ENCODE measurements at regions not wholly inside any gene's neighbourhood (a gene's known extent, or its start where the extent isn't known, plus 50 kb on each side); places are given as distances from the start of the nearest gene placed in this dataset.

GRCh38 chr3:176469694-176470205, 727.5 kb downstream of the TBL1XR1 start:
- H2AFZ ChIP-seq = no peak overlapping the region
- H3K9me2 ChIP-seq (ENCODE audit: insufficient read depth) = no peaks in the 10 kb centered on the region
- 0 out of 2 replicates have a peak, but pooled peaks cover 4% of the 10 kb centered on the region for H3K4me1 ChIP-seq (replicated peaks; ENCODE audit: insufficient read depth)
- H3F3A ChIP-seq (ENCODE audit: insufficient read depth, low read depth) = no peaks in the 10 kb centered on the region
- H3K4me2 ChIP-seq = no peak overlapping the region
- POLR2A ChIA-PET (ENCODE audit: unreplicated experiment) = no interaction called here
- H3K27ac ChIP-seq = no peak overlapping the region
- CTCF ChIA-PET = no interaction called here
- no peaks in the 10 kb centered on the region for H3K27me3 ChIP-seq (ENCODE audit: insufficient read depth, low read depth)
- no peaks in the 10 kb centered on the region for H4K20me1 ChIP-seq (ENCODE audit: insufficient read depth)
- H3K9me3 ChIP-seq (ENCODE audit: insufficient read depth, low read depth) = peaks cover 5% of the 10 kb centered on the region; the same call in 1 of the 2 replicates
- no peaks in the 10 kb centered on the region for H3K79me2 ChIP-seq (ENCODE audit: low read depth)
- BruUV-seq (replicated peaks) = no TSS peak
- H3K4me3 ChIP-seq = no peak overlapping the region
- no peaks in the 10 kb centered on the region for H3K36me3 ChIP-seq (ENCODE audit: low read depth)
- intact Hi-C loops (cut with micrococcal nuclease; ENCODE audit: unreplicated experiment) = no loop called here
- peak; percentile 62 to 67 for DNase-seq
- no peak for TF ChIP-seq EZH2 (IDR thresholded peaks at IDR 0.05; ENCODE audit: low read depth)
- TF ChIP-seq, protein P1, sequence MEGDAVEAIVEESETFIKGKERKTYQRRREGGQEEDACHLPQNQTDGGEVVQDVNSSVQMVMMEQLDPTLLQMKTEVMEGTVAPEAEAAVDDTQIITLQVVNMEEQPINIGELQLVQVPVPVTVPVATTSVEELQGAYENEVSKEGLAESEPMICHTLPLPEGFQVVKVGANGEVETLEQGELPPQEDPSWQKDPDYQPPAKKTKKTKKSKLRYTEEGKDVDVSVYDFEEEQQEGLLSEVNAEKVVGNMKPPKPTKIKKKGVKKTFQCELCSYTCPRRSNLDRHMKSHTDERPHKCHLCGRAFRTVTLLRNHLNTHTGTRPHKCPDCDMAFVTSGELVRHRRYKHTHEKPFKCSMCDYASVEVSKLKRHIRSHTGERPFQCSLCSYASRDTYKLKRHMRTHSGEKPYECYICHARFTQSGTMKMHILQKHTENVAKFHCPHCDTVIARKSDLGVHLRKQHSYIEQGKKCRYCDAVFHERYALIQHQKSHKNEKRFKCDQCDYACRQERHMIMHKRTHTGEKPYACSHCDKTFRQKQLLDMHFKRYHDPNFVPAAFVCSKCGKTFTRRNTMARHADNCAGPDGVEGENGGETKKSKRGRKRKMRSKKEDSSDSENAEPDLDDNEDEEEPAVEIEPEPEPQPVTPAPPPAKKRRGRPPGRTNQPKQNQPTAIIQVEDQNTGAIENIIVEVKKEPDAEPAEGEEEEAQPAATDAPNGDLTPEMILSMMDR (conservative IDR thresholded peaks at IDR 0.05) = no peak

GRCh38 chr3:176463610-176464009, 733.7 kb downstream of the TBL1XR1 start:
- intact Hi-C loops (cut with micrococcal nuclease; ENCODE audit: unreplicated experiment) = no loop called here
- TF ChIP-seq EZH2 (IDR thresholded peaks at IDR 0.05; ENCODE audit: low read depth) = no peak
- TF ChIP-seq, protein P1 (conservative IDR thresholded peaks at IDR 0.05) = no peak
- H3K79me2 ChIP-seq (ENCODE audit: low read depth) = no peaks in the 10 kb centered on the region
- no peak for DNase-seq
- ChIA-PET CTCF (no interaction called here), POLR2A (ENCODE audit: unreplicated experiment) (no interaction called here)
- H2AFZ ChIP-seq = no peak overlapping the region
- no peak overlapping the region for H3K4me2 ChIP-seq
- BruUV-seq (replicated peaks) = no TSS peak
- no peak overlapping the region for H3K4me3 ChIP-seq
- no peaks in the 10 kb centered on the region for H3F3A ChIP-seq (ENCODE audit: insufficient read depth, low read depth)
- H3K4me1 ChIP-seq (replicated peaks; ENCODE audit: insufficient read depth) = no peaks in the 10 kb centered on the region
- H3K9me3 ChIP-seq (ENCODE audit: insufficient read depth, low read depth) = no peaks in the 10 kb centered on the region
- no peak overlapping the region for H3K27ac ChIP-seq
- H3K27me3 ChIP-seq (ENCODE audit: insufficient read depth, low read depth) = no peaks in the 10 kb centered on the region
- no peaks in the 10 kb centered on the region for H3K9me2 ChIP-seq (ENCODE audit: insufficient read depth)
- no peaks in the 10 kb centered on the region for H4K20me1 ChIP-seq (ENCODE audit: insufficient read depth)
- H3K36me3 ChIP-seq (ENCODE audit: low read depth) = no peaks in the 10 kb centered on the region

DNA sequence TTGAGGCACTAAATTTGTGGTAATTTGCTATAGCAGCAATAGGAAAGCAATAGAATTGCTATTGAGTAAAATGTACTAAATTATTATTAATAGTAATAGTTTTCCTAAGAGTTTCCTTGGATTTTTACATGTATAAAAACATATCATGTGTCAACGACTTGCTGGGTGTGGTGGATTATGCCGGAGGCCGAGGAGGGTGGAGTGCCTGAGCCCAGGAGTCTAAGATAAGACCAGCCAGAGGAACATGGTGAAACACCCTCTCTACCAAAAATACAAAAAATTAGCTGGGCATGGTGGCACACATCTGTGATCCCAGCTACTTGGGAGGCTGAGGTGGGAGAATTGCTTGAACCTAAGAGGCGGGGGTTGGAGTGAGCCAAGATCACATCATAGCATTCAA, 749.9 kb downstream of the TBL1XR1 start:
- intact Hi-C loops (cut with micrococcal nuclease; ENCODE audit: unreplicated experiment) = no loop called here
- no peak overlapping the region for H2AFZ ChIP-seq
- H3K27ac ChIP-seq = no peak overlapping the region
- H3K4me1 ChIP-seq (replicated peaks; ENCODE audit: insufficient read depth) = no peaks in the 10 kb centered on the region
- no peaks in the 10 kb centered on the region for H3F3A ChIP-seq (ENCODE audit: insufficient read depth, low read depth)
- H3K9me3 ChIP-seq (ENCODE audit: insufficient read depth, low read depth) = no peaks in the 10 kb centered on the region
- TF ChIP-seq EZH2 (IDR thresholded peaks at IDR 0.05; ENCODE audit: low read depth) = no peak
- TF ChIP-seq, protein P1 (conservative IDR thresholded peaks at IDR 0.05) = no peak
- POLR2A ChIA-PET (ENCODE audit: unreplicated experiment) = no interaction called here
- CTCF ChIA-PET = no interaction called here
- DNase-seq = no peak
- BruUV-seq (replicated peaks) = no TSS peak
- no peaks in the 10 kb centered on the region for H4K20me1 ChIP-seq (ENCODE audit: insufficient read depth)
- H3K9me2 ChIP-seq (ENCODE audit: insufficient read depth) = 0 out of 2 replicates have a peak, but pooled peaks cover 5% of the 10 kb centered on the region
- H3K36me3 ChIP-seq (ENCODE audit: low read depth) = no peaks in the 10 kb centered on the region
- no peaks in the 10 kb centered on the region for H3K79me2 ChIP-seq (ENCODE audit: low read depth)
- H3K27me3 ChIP-seq (ENCODE audit: insufficient read depth, low read depth) = no peaks in the 10 kb centered on the region
- H3K4me2 ChIP-seq = no peak overlapping the region
- no peak overlapping the region for H3K4me3 ChIP-seq

All from PC-9 (cell line).